K562 (cell line): ENCODE measurements at regions not wholly inside any gene's neighbourhood (a gene's known extent, or its start where the extent isn't known, plus 50 kb on each side); places are given as distances from the start of the nearest gene placed in this dataset.

Experiments used
- ATAC-seq: fragments of 200-7000 bp; cut with Tn5 transposase; 3 replicates; pipeline ENCODE4 v1.9.1; 2020; ENCODE audit warnings: moderate library complexity
- BruUV-seq: library from RNA; stranded (reverse); fragments of 400-500 nt; replicated peaks from 2 replicates; lab custom pipeline; 2021; lab: Mats Ljungman, UMichigan
- CTCF ChIA-PET: fragments of 300-600 bp; formaldehyde crosslinking; extraction: SDS; loops from one replicate; lab custom pipeline; 2021; ENCODE audit warnings: low intra/inter-chr PET ratio; lab: Yijun Ruan, JAX
- POLR2A ChIA-PET: fragments of 300-600, 350-650 bp; sonication (Branson Sonifier 250); formaldehyde crosslinking; extraction: SDS; loops from one replicate; lab custom pipeline; 2021; ENCODE audit warnings: antibody characterized with exemption, inconsistent platforms; lab: Yijun Ruan, JAX
- DNase-seq, 4 experiments: peaks; one replicate each; pipeline versions ENCODE4 v3.0.0 to v3.0.0-alpha.2; 2011 to 2018; ENCODE audit warnings: low spot score in 3 of 4, mixed read lengths in 3 of 4; ENCODE audit errors: extremely low read depth in 1 of 4
- FAIRE-seq: peaks from 2 replicates; lab custom pipeline; 2011; peaks lifted over from hg19 to GRCh38; lab: Jason Lieb, UNC
- H2AFZ ChIP-seq: 2 replicates; pipeline ENCODE4 v1.6.0; 2011; ENCODE audit warnings: low read depth, low read length, control low read depth, inconsistent platforms
- H3K27ac ChIP-seq: fragments of 200-600 bp; 3 replicates; pipeline ENCODE4 v1.8.0; 2011; ENCODE audit warnings: low read depth, mild to moderate bottlenecking, control low read depth, inconsistent platforms, low read length, moderate library complexity, mixed read lengths; ENCODE audit errors: extremely low read depth
- H3K27me3 ChIP-seq, 2 experiments: fragments of 300-600 bp in 1 of 2; 2 replicates in 1 of 2; 3 replicates in 1 of 2; pipeline versions ENCODE4 v1.6.0 to v1.8.0; 2011; ENCODE audit warnings: inconsistent platforms in 2 of 2, low read length in 2 of 2, mild to moderate bottlenecking in 1 of 2, mixed read lengths in 1 of 2, moderate library complexity in 1 of 2; ENCODE audit not compliant: control insufficient read depth in 2 of 2, insufficient read depth in 2 of 2
- H3K36me3 ChIP-seq: fragments of 300-600 bp; 3 replicates; pipeline ENCODE4 v1.8.0; 2011; ENCODE audit warnings: mild to moderate bottlenecking, low read length, inconsistent platforms; ENCODE audit not compliant: control insufficient read depth, insufficient read depth
- H3K4me1 ChIP-seq, 2 experiments: fragments of 200-600 bp in 1 of 2; replicated peaks in 1 of 2; 2 replicates in 1 of 2; 3 replicates in 1 of 2; pipeline versions ENCODE4 v1.5.1 to v1.8.0; 2011; ENCODE audit warnings: inconsistent platforms in 2 of 2, low read length in 2 of 2, mild to moderate bottlenecking in 1 of 2, mixed read lengths in 1 of 2, moderate library complexity in 1 of 2; ENCODE audit not compliant: control insufficient read depth in 2 of 2, insufficient read depth in 2 of 2
- H3K4me2 ChIP-seq: 2 replicates; pipeline ENCODE4 v1.6.1; 2011; ENCODE audit warnings: low read length, control low read depth, inconsistent platforms, mixed read lengths; ENCODE audit not compliant: insufficient read depth
- H3K4me3 ChIP-seq: fragments of 200-600 bp; sonication (generic), shearing (Covaris generic); 2 replicates; pipeline ENCODE4 v1.5.1; 2016; ENCODE audit warnings: control low read depth, inconsistent platforms
- H3K79me2 ChIP-seq: fragments of 200-600 bp; 3 replicates; pipeline ENCODE4 v1.8.0; 2011; ENCODE audit warnings: low read length, inconsistent platforms; ENCODE audit not compliant: control insufficient read depth, insufficient read depth
- H3K9ac ChIP-seq, 2 experiments: 2 replicates each; pipeline versions ENCODE4 v1.6.0 to v1.6.1; 2011; ENCODE audit warnings: low read depth in 2 of 2, low read length in 2 of 2, control low read depth in 1 of 2, inconsistent platforms in 1 of 2, mild to moderate bottlenecking in 1 of 2, mixed read lengths in 1 of 2; ENCODE audit not compliant: insufficient read depth in 1 of 2
- H3K9me1 ChIP-seq: one replicate; pipeline ENCODE4 v1.6.0; 2011; ENCODE audit warnings: inconsistent platforms, mild to moderate bottlenecking, low read length, moderate library complexity; ENCODE audit not compliant: control insufficient read depth, insufficient read depth
- H3K9me3 ChIP-seq: replicated peaks from 2 replicates; pipeline ENCODE4 v1.5.1; 2011; ENCODE audit warnings: low read depth, low read length, inconsistent platforms; ENCODE audit not compliant: control insufficient read depth, insufficient read depth
- H4K20me1 ChIP-seq: replicated peaks from 2 replicates; pipeline ENCODE4 v1.6.1; 2011; ENCODE audit warnings: low read length, inconsistent platforms, mixed read lengths; ENCODE audit not compliant: control insufficient read depth, insufficient read depth
- BRCA1 ChIP-seq, 2 experiments: fragments of 450-650 bp in 1 of 2; sonication (generic) in 1 of 2; formaldehyde crosslinking in 1 of 2; IDR thresholded peaks; 2 replicates each; pipeline versions ENCODE4 v1.5.0 to v1.6.1; 2017 to 2020; ENCODE audit warnings: mild to moderate bottlenecking in 1 of 2, missing genetic modification reagents in 1 of 2
- E2F4 ChIP-seq: sonication (generic); formaldehyde crosslinking; IDR thresholded peaks from 2 replicates; pipeline ENCODE4 v1.8.0; 2022; ENCODE audit warnings: mild to moderate bottlenecking, low read depth, missing genetic modification reagents
- MCM5 ChIP-seq: fragments of 450-650 bp; IDR thresholded peaks from 2 replicates; pipeline ENCODE4 v1.6.1; 2016; ENCODE audit warnings: low read depth
- NFE2 ChIP-seq: IDR thresholded peaks from 2 replicates; pipeline ENCODE4 v1.6.1; 2014; ENCODE audit warnings: antibody characterized with exemption, low read depth
- NRF1 ChIP-seq, 2 experiments: fragments of 450-650 bp; IDR thresholded peaks in 1 of 2; conservative IDR thresholded peaks in 1 of 2; 2 replicates each; pipeline ENCODE4 v1.6.1; 2014; ENCODE audit warnings: mild to moderate bottlenecking in 2 of 2
- PBX2 ChIP-seq, 2 experiments: IDR thresholded peaks in 1 of 2; conservative IDR thresholded peaks in 1 of 2; 2 replicates each; pipeline ENCODE4 v1.6.1; 2016; ENCODE audit warnings: low read depth in 2 of 2, mild to moderate bottlenecking in 1 of 2, missing compliant biosample characterization in 1 of 2, missing genetic modification characterization in 1 of 2, moderate library complexity in 1 of 2
- RBFOX2 ChIP-seq: fragments of 200-400 bp; formaldehyde crosslinking; IDR thresholded peaks from 2 replicates; pipeline ENCODE4 v1.6.1; 2017; ENCODE audit warnings: low read depth, mild to moderate bottlenecking, low read length, moderate library complexity
- RFX5 ChIP-seq: IDR thresholded peaks from 2 replicates; pipeline ENCODE4 v1.6.1; 2011; ENCODE audit warnings: low read depth, mild to moderate bottlenecking, improper control_type of control experiment, low read length
- SOX6 ChIP-seq: fragments of 450-650 bp; IDR thresholded peaks from 2 replicates; pipeline ENCODE4 v1.6.1; 2014; ENCODE audit warnings: mild to moderate bottlenecking
- THRA ChIP-seq: fragments of 450-650 bp; IDR thresholded peaks from 2 replicates; pipeline ENCODE4 v1.6.1; 2017; ENCODE audit warnings: mild to moderate bottlenecking, moderate library complexity
- ZNF274 ChIP-seq: IDR thresholded peaks from 2 replicates; pipeline ENCODE4 v1.6.1; 2011; ENCODE audit warnings: low read depth, mild to moderate bottlenecking, low read length, moderate library complexity, borderline replicate concordance
- ZNF583 ChIP-seq: fragments of 250-450 bp; sonication (Bioruptor Pico); IDR thresholded peaks from 2 replicates; pipeline ENCODE4 v1.4.0; 2020
- WGBS: fragments of 100-300 bp; shearing (Covaris generic); methylation state at CpG from one replicate; pipeline ENCODE4 v1.1.6; 2016; ENCODE audit warnings: low coverage, mixed read lengths; ENCODE audit not compliant: insufficient coverage; ENCODE audit errors: missing lambda C conversion rate; 5-methylcytosine and 5-hydroxymethylcytosine counted together
- in situ Hi-C: fragments of 300-500 bp; cut with MboI; formaldehyde crosslinking; loops from 4 replicates; pipeline ENCODE4 v1.15.0; 2018; ENCODE audit warnings: inconsistent platforms, mixed read lengths
- intact Hi-C: fragments of 100-400 bp; cut with micrococcal nuclease; formaldehyde crosslinking; loops from 2 replicates; pipeline ENCODE4 v1.14.2; 2022

- H3K9me3 ChIP-seq = no peaks in the 10 kb centered on the region
- TF ChIP-seq MCM5 (no peak), ZNF583 (CRISPR knock-in tag) (no peak), ZNF274 (no peak), RFX5 (no peak), E2F4 (CRISPR knock-in tag) (no peak)
- H3K4me1 ChIP-seq = no peaks in the 10 kb centered on the region
- no peak overlapping the region for H3K4me3 ChIP-seq
- in situ Hi-C loops = no loop called here
- ATAC-seq = no peak
- H3K27me3 ChIP-seq = no peaks in the 10 kb centered on the region
- POLR2A ChIA-PET = no interaction called here
- no peak overlapping the region for H3K4me2 ChIP-seq
- intact Hi-C loops = no loop called here
- WGBS = 0% methylated on average over 1 of the region's 1 CpG
- no peak for FAIRE-seq
- no peak overlapping the region for H2AFZ ChIP-seq
- CTCF ChIA-PET = no interaction called here
- H3K9ac ChIP-seq = no peak overlapping the region
- H3K36me3 ChIP-seq = no peaks in the 10 kb centered on the region
- no peak overlapping the region for H3K27ac ChIP-seq
- BruUV-seq = no TSS peak
- DNase-seq = no peak
- no peaks in the 10 kb centered on the region for H3K9me1 ChIP-seq
- H3K79me2 ChIP-seq = no peaks in the 10 kb centered on the region
- no peaks in the 10 kb centered on the region for H4K20me1 ChIP-seq
Measured at GRCh38 chr5:167832609-167833008, 458.8 kb upstream of the WWC1 start.

- H3K9ac ChIP-seq = no peak overlapping the region
- CTCF ChIA-PET = no interaction called here
- no peak for TF ChIP-seq RBFOX2
- TF ChIP-seq NRF1 (conservative IDR thresholded peaks at IDR 0.05 in 1 of 2, IDR thresholded peaks at IDR 0.05 in 1 of 2) = no peak
- no peak for TF ChIP-seq BRCA1 (IDR thresholded peaks at IDR 0.05)
- TF ChIP-seq BRCA1 (CRISPR knock-in tag; IDR thresholded peaks at IDR 0.05) = no peak
- no peak for TF ChIP-seq SOX6
- TF ChIP-seq THRA = no peak
- no peak for TF ChIP-seq NFE2
- TF ChIP-seq PBX2 (CRISPR knock-in tag; IDR thresholded peaks at IDR 0.05; ENCODE audit: low read depth) = no peak
- no peak for TF ChIP-seq PBX2 (tag; conservative IDR thresholded peaks at IDR 0.05; ENCODE audit: low read depth)
Measured at GRCh38 chr5:167833456-167833855, 458.0 kb upstream of the WWC1 start.

More at GRCh38 chr5:167833456-167833855, 458.0 kb upstream of the WWC1 start:
- H4K20me1 ChIP-seq = no peaks in the 10 kb centered on the region
- no peak for DNase-seq
- WGBS = 1% methylated on average over 6 of the region's 6 CpGs
- no peak overlapping the region for H3K4me3 ChIP-seq
- no peaks in the 10 kb centered on the region for H3K9me1 ChIP-seq
- no peaks in the 10 kb centered on the region for H3K4me1 ChIP-seq
- no TSS peak for BruUV-seq
- no peak overlapping the region for H3K4me2 ChIP-seq
- no peaks in the 10 kb centered on the region for H3K27me3 ChIP-seq
- H3K9me3 ChIP-seq = no peaks in the 10 kb centered on the region
- H3K27ac ChIP-seq = no peak overlapping the region
- POLR2A ChIA-PET = no interaction called here
- H2AFZ ChIP-seq = no peak overlapping the region
- in situ Hi-C loops = no loop called here
- no peak for ATAC-seq
- intact Hi-C loops = no loop called here
- FAIRE-seq = no peak
- H3K79me2 ChIP-seq = no peaks in the 10 kb centered on the region
- H3K36me3 ChIP-seq = no peaks in the 10 kb centered on the region
